Calu3 (cell line): ENCODE measurements at regions not wholly inside any gene's neighbourhood (a gene's known extent, or its start where the extent isn't known, plus 50 kb on each side); places are given as distances from the start of the nearest gene placed in this dataset.

Experiments
- BruUV-seq: library from RNA; stranded (reverse); fragments of 400-500 nt; replicated peaks from 2 replicates; lab custom pipeline; 2021; lab: Mats Ljungman, UMichigan
- CTCF ChIA-PET: fragments of 300-600 bp; sonication (Branson Sonifier 250); formaldehyde crosslinking; loops from one replicate; lab custom pipeline; 2022; ENCODE audit warnings: antibody characterized with exemption; lab: Charles Lee
- DNase-seq: peaks from one replicate; pipeline ENCODE4 v3.0.0; 2022
- H3K27ac Mint-ChIP-seq: one replicate; pipeline ENCODE4 v1.8.0; 2022; ENCODE audit warnings: mixed read lengths; ENCODE audit not compliant: unreplicated experiment
- H3K27me3 Mint-ChIP-seq: one replicate; pipeline ENCODE4 v1.8.0; 2022; ENCODE audit warnings: mixed read lengths; ENCODE audit not compliant: unreplicated experiment
- H3K36me3 Mint-ChIP-seq: one replicate; pipeline ENCODE4 v1.8.0; 2022; ENCODE audit warnings: mild to moderate bottlenecking, moderate library complexity, mixed read lengths; ENCODE audit not compliant: insufficient read depth, unreplicated experiment
- H3K4me1 Mint-ChIP-seq: one replicate; pipeline ENCODE4 v1.8.0; 2022; ENCODE audit warnings: mild to moderate bottlenecking, low read depth, mixed read lengths; ENCODE audit not compliant: unreplicated experiment
- H3K4me3 Mint-ChIP-seq: one replicate; pipeline ENCODE4 v1.8.0; 2022; ENCODE audit warnings: mild to moderate bottlenecking, low read depth, moderate library complexity, mixed read lengths; ENCODE audit not compliant: unreplicated experiment
- H3K9me3 Mint-ChIP-seq: one replicate; pipeline ENCODE4 v1.8.0; 2022; ENCODE audit warnings: low read depth, mixed read lengths; ENCODE audit not compliant: unreplicated experiment
- intact Hi-C: fragments of 100-400 bp; cut with micrococcal nuclease; formaldehyde crosslinking; loops from one replicate; pipeline ENCODE4 v1.10.0; 2022; ENCODE audit not compliant: unreplicated experiment
- TF ChIP-seq, protein P1 (sequence below): fragments of 200-600 bp; IDR thresholded peaks from one replicate; pipeline ENCODE4 v1.8.0; 2022; ENCODE audit warnings: antibody characterized with exemption; ENCODE audit not compliant: unreplicated experiment

DNA sequence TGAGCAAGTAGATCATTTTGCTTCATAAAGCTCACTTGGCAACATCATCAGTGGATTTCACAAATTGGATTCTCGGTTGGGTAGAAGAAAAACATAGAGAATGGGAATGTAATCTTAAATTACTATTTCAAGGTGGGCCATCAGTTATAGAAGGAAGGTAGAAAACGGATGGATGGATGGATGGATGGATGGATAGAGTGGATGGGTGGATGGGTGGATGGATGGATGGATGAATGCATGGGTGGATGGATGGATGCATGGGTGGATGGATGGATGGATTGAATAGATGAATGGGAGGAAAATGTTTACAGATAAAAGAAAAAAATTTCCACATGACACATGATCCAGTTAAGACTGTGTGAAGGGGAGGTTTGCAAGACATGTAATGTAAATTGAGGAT, 159.7 kb downstream of the MEX3B start:
- intact Hi-C loops: no loop called here
- Mint-ChIP-seq H3K27ac (no peak overlapping the region), H3K4me3 (no peak overlapping the region), H3K9me3 (peaks cover 8% of the 10 kb centered on the region), H3K27me3 (no peaks in the 10 kb centered on the region), H3K4me1 (no peaks in the 10 kb centered on the region), H3K36me3 (no peaks in the 10 kb centered on the region)
- TF ChIP-seq, protein P1, sequence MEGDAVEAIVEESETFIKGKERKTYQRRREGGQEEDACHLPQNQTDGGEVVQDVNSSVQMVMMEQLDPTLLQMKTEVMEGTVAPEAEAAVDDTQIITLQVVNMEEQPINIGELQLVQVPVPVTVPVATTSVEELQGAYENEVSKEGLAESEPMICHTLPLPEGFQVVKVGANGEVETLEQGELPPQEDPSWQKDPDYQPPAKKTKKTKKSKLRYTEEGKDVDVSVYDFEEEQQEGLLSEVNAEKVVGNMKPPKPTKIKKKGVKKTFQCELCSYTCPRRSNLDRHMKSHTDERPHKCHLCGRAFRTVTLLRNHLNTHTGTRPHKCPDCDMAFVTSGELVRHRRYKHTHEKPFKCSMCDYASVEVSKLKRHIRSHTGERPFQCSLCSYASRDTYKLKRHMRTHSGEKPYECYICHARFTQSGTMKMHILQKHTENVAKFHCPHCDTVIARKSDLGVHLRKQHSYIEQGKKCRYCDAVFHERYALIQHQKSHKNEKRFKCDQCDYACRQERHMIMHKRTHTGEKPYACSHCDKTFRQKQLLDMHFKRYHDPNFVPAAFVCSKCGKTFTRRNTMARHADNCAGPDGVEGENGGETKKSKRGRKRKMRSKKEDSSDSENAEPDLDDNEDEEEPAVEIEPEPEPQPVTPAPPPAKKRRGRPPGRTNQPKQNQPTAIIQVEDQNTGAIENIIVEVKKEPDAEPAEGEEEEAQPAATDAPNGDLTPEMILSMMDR: no peak
- no TSS peak for BruUV-seq
- DNase-seq: no peak
- CTCF ChIA-PET: no interaction called here

DNA sequence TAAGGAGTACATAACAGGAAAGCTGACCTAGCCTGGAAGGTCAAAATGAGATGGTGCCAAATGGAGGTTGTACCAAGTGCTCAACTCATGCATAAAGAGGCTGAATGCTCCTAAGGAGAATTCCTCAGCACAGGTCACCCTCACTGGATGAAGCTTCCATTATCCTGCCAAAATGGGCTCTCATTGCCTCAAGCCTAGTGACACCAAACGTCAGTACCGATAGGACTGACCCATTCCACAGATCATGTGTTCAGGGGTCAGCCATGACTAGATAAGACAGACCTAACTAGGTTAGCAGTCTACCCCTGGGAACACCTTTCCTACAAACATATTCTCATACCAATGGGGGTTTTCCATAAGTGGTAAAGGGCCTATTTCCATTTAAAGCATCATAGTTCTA, 160.7 kb downstream of the MEX3B start:
- H3K27ac Mint-ChIP-seq: no peak overlapping the region
- intact Hi-C loops: no loop called here
- TF ChIP-seq, protein P1: no peak
- no peaks in the 10 kb centered on the region for H3K4me1 Mint-ChIP-seq
- H3K4me3 Mint-ChIP-seq: no peak overlapping the region
- H3K27me3 Mint-ChIP-seq: no peaks in the 10 kb centered on the region
- BruUV-seq: no TSS peak
- H3K9me3 Mint-ChIP-seq: peaks cover 9% of the 10 kb centered on the region
- no peaks in the 10 kb centered on the region for H3K36me3 Mint-ChIP-seq
- CTCF ChIA-PET: no interaction called here
- no peak for DNase-seq

DNA sequence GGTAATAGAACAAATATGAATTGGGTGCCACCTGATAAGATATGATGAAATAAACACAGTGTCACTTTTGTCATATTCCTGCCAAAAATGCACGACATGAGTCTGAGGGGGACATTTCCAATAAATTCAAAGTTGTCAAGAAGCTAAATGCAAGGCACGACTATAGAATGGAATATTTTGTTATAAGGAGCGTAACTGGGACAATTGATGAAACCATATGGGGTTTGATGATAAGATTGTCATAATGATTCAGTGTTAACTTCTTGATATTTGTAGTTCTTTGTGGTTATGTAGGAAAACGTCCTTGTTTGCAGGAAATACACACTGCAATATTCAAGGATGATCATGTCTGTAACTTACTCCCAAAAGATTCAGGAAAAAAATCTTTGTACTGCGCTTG, 163.3 kb downstream of the MEX3B start:
- Mint-ChIP-seq H3K27ac (no peak overlapping the region), H3K27me3 (no peaks in the 10 kb centered on the region), H3K9me3 (peaks cover 16% of the 10 kb centered on the region), H3K4me1 (no peaks in the 10 kb centered on the region), H3K4me3 (no peak overlapping the region), H3K36me3 (no peaks in the 10 kb centered on the region)
- CTCF ChIA-PET: no interaction called here
- DNase-seq: no peak
- no TSS peak for BruUV-seq
- intact Hi-C loops: no loop called here
- TF ChIP-seq, protein P1: no peak

DNA sequence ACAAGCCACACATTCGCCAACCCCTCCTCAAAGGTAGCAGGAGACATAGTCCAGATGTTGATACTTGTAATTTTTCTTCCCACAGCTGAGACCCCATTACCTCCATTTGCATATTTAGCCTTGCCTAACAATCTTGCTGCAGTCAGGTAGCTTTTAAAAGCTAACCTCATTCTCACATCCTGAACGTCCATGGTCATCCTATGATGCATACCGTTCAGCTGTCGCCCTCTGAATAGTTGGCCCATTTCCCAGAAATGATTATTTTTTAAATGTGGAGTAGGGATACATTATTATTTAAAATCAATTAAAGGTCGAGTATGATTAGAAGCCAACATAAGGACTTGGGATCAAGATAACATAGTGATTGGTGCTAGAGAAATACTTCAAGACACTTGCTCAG, 165.0 kb downstream of the MEX3B start:
- Mint-ChIP-seq H3K4me3 (no peak overlapping the region), H3K27me3 (no peaks in the 10 kb centered on the region), H3K36me3 (no peaks in the 10 kb centered on the region), H3K9me3 (peaks cover 14% of the 10 kb centered on the region), H3K4me1 (no peaks in the 10 kb centered on the region), H3K27ac (no peak overlapping the region)
- TF ChIP-seq, protein P1: no peak
- intact Hi-C loops: no loop called here
- BruUV-seq: no TSS peak
- no peak for DNase-seq
- CTCF ChIA-PET: interaction anchor here (0.5 kb wide), 1 partner anchor 89 kb away, joined by 3 read pairs; no protein-coding TSS in a partner anchor
